ENCODE measurements at regions not wholly inside any gene's neighbourhood (a gene's known extent, or its start where the extent isn't known, plus 50 kb on each side); places are given as distances from the start of the nearest gene placed in this dataset.

DNA sequence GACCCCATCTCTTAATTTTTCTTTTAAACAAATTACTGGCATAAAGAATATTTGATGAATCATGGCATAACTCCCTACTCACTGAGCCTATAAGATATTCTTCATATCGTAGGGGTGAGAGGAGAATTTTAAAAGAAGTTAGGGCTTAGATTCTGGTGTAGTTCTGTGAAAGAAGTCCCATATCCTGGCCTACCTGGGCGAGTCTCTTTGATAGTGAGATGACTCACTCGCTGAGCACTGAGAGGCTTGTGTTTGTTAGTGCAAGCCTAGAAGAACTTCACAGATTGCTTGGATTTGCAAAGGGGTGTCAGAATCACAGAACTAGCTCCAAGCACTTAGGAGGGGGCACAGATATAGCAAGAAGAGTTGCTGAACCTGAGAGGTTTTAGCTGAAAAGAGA lies 133.8 kb upstream of the TMC3 start:
- no TSS peak for BruUV-seq (replicated peaks)
- Histone ChIP-seq H3K4me1 (no peaks in the 10 kb centered on the region), H3K4me3 (ENCODE audit: low read depth, low read length) (no peak overlapping the region), H3K9me3 (no peaks in the 10 kb centered on the region), H3K27me3 (replicated peaks; ENCODE audit: control insufficient read depth, insufficient read depth, low read length) (no peaks in the 10 kb centered on the region), H3K36me3 (ENCODE audit: control insufficient read depth, insufficient read depth, low read length) (no peaks in the 10 kb centered on the region)
- Mint-ChIP-seq H3K27ac (ENCODE audit: unreplicated experiment) (no peak overlapping the region), H3K27me3 (ENCODE audit: insufficient read depth, unreplicated experiment) (peaks cover 8% of the 10 kb centered on the region), H3K9me3 (ENCODE audit: unreplicated experiment) (no peaks in the 10 kb centered on the region), H3K36me3 (ENCODE audit: insufficient read depth, unreplicated experiment) (no peaks in the 10 kb centered on the region), H3K4me1 (ENCODE audit: low read depth, unreplicated experiment) (no peaks in the 10 kb centered on the region), H3K4me3 (ENCODE audit: unreplicated experiment) (no peak overlapping the region)
- ChIA-PET CTCF (no interaction called here), POLR2A (no interaction called here)
- no peak for DNase-seq
- TF ChIP-seq, protein P1, sequence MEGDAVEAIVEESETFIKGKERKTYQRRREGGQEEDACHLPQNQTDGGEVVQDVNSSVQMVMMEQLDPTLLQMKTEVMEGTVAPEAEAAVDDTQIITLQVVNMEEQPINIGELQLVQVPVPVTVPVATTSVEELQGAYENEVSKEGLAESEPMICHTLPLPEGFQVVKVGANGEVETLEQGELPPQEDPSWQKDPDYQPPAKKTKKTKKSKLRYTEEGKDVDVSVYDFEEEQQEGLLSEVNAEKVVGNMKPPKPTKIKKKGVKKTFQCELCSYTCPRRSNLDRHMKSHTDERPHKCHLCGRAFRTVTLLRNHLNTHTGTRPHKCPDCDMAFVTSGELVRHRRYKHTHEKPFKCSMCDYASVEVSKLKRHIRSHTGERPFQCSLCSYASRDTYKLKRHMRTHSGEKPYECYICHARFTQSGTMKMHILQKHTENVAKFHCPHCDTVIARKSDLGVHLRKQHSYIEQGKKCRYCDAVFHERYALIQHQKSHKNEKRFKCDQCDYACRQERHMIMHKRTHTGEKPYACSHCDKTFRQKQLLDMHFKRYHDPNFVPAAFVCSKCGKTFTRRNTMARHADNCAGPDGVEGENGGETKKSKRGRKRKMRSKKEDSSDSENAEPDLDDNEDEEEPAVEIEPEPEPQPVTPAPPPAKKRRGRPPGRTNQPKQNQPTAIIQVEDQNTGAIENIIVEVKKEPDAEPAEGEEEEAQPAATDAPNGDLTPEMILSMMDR (IDR thresholded peaks at IDR 0.05; ENCODE audit: insufficient read depth in 1 of 2, low read depth in 1 of 2, low read length in 1 of 2, severe bottlenecking in 1 of 2, unreplicated experiment in 1 of 2): no peak
- intact Hi-C loops (cut with micrococcal nuclease; ENCODE audit: unreplicated experiment): no loop called here

DNA sequence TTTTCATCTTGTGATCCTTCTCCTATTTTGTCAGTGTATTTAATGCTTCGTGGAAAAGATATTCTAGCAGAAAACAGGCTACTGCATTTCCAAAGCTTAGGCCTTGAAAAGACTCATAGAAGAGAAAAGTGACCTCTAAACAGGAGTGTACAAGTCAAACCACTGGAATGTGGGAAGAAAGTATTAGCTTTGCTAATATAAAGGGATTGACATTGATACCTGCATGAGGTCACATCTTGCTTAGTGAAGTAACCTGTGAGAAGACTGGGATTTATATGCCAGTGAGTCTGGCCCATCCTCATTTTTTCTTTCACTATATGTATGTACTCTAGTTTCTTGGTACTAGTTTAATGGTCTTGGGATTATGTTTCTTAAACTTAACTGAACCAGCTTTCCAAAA lies 132.9 kb upstream of the TMC3 start:
- Mint-ChIP-seq H3K27ac (ENCODE audit: unreplicated experiment) (no peak overlapping the region), H3K36me3 (ENCODE audit: insufficient read depth, unreplicated experiment) (no peaks in the 10 kb centered on the region), H3K4me1 (ENCODE audit: low read depth, unreplicated experiment) (no peaks in the 10 kb centered on the region), H3K27me3 (ENCODE audit: insufficient read depth, unreplicated experiment) (peaks cover 12% of the 10 kb centered on the region), H3K4me3 (ENCODE audit: unreplicated experiment) (no peak overlapping the region), H3K9me3 (ENCODE audit: unreplicated experiment) (no peaks in the 10 kb centered on the region)
- H3K4me3 ChIP-seq (ENCODE audit: low read depth, low read length): no peak overlapping the region
- no peaks in the 10 kb centered on the region for H3K4me1 ChIP-seq
- ChIA-PET CTCF (no interaction called here), POLR2A (no interaction called here)
- no peaks in the 10 kb centered on the region for H3K36me3 ChIP-seq (ENCODE audit: control insufficient read depth, insufficient read depth, low read length)
- DNase-seq: no peak
- no peaks in the 10 kb centered on the region for H3K9me3 ChIP-seq
- no peaks in the 10 kb centered on the region for H3K27me3 ChIP-seq (replicated peaks; ENCODE audit: control insufficient read depth, insufficient read depth, low read length)
- TF ChIP-seq, protein P1 (IDR thresholded peaks at IDR 0.05; ENCODE audit: insufficient read depth in 1 of 2, low read depth in 1 of 2, low read length in 1 of 2, severe bottlenecking in 1 of 2, unreplicated experiment in 1 of 2): no peak
- BruUV-seq (replicated peaks): no TSS peak
- intact Hi-C loops (cut with micrococcal nuclease; ENCODE audit: unreplicated experiment): no loop called here

DNA sequence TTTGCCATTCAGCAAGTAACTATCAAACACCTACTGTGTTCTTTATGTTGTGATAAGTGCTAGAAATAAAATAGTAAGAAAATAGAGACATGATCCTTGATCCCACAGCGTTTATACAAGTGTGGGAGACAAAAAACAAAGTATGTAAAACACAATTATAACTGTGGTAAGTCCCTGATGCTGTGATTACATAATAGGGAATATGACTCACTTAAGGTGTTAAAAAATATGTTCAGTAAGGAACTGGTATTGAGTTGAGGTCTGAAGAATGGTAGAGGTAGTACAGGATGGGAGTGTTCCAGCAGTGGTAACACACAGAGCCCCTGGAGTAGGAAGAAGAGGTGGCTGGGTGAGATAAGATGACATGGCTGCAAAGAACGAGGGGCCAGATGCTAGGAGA lies 132.1 kb upstream of the TMC3 start:
- Mint-ChIP-seq H3K4me3 (ENCODE audit: unreplicated experiment) (no peak overlapping the region), H3K4me1 (ENCODE audit: low read depth, unreplicated experiment) (no peaks in the 10 kb centered on the region), H3K27me3 (ENCODE audit: insufficient read depth, unreplicated experiment) (peaks cover 12% of the 10 kb centered on the region), H3K36me3 (ENCODE audit: insufficient read depth, unreplicated experiment) (no peaks in the 10 kb centered on the region), H3K9me3 (ENCODE audit: unreplicated experiment) (no peaks in the 10 kb centered on the region), H3K27ac (ENCODE audit: unreplicated experiment) (no peak overlapping the region)
- DNase-seq: no peak
- no peaks in the 10 kb centered on the region for H3K36me3 ChIP-seq (ENCODE audit: control insufficient read depth, insufficient read depth, low read length)
- H3K27me3 ChIP-seq (replicated peaks; ENCODE audit: control insufficient read depth, insufficient read depth, low read length): no peaks in the 10 kb centered on the region
- intact Hi-C loops (cut with micrococcal nuclease; ENCODE audit: unreplicated experiment): no loop called here
- no peaks in the 10 kb centered on the region for H3K4me1 ChIP-seq
- BruUV-seq (replicated peaks): no TSS peak
- no peak overlapping the region for H3K4me3 ChIP-seq (ENCODE audit: low read depth, low read length)
- H3K9me3 ChIP-seq: no peaks in the 10 kb centered on the region
- CTCF ChIA-PET: no interaction called here
- TF ChIP-seq, protein P1 (IDR thresholded peaks at IDR 0.05; ENCODE audit: insufficient read depth in 1 of 2, low read depth in 1 of 2, low read length in 1 of 2, severe bottlenecking in 1 of 2, unreplicated experiment in 1 of 2): no peak
- POLR2A ChIA-PET: no interaction called here
